ENCODE measurements at regions not wholly inside any gene's neighbourhood (a gene's known extent, or its start where the extent isn't known, plus 50 kb on each side); places are given as distances from the start of the nearest gene placed in this dataset.

DNA sequence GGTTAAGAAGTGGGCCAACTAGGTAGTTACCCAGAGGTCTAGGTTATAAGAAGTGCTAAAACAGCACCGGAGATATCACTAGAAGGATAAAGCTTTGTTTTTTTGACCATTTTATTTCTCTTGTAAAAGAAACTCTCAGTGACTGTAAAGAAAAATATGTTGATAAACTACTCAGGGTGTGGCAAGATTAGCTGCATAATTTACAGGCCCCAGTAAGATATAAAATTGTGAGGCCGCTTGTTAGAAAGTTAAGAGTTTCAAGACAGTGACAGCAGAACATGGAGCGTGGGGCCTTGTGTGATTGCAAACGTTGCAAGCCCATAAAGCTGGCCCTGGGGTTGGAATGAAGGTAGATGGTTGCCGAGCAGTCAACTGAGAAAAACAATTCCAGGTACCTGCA, 263.7 kb upstream of the EEF2KMT start:
- H3K4me1 ChIP-seq (ENCODE audit: control insufficient read depth, insufficient read depth, low read length), result no peaks in the 10 kb centered on the region
- H3K9me1 ChIP-seq (ENCODE audit: insufficient read depth, low read length), result no peaks in the 10 kb centered on the region
- no peak overlapping the region for H2AK5ac ChIP-seq (ENCODE audit: low read depth, low read length)
- intact Hi-C loops (cut with micrococcal nuclease) (no loop called here), in situ Hi-C loops (cut with MboI; ENCODE audit: low sequenced_read_pairs) (no loop called here), dilution Hi-C loops (cut with HindIII; ENCODE audit: low sequenced_read_pairs, unreplicated experiment) (no loop called here)
- no peaks in the 10 kb centered on the region for H4K20me1 ChIP-seq (ENCODE audit: insufficient read depth, low read length)
- H3K4ac ChIP-seq (ENCODE audit: low read depth, low read length), result no peak overlapping the region
- TF ChIP-seq SMC3 (IDR thresholded peaks at IDR 0.05; ENCODE audit: low read depth, low read length), result no peak
- no peak for TF ChIP-seq ELK1 (IDR thresholded peaks at IDR 0.05; ENCODE audit: borderline replicate concordance, low read depth, low read length)
- TF ChIP-seq POLR2A (IDR thresholded peaks at IDR 0.05; ENCODE audit: low read depth, low read length), result no peak
- TF ChIP-seq MAZ (IDR thresholded peaks at IDR 0.05; ENCODE audit: borderline replicate concordance, low read depth, low read length), result no peak
- TF ChIP-seq MXI1 (IDR thresholded peaks at IDR 0.05; ENCODE audit: borderline replicate concordance, low read depth, low read length), result no peak
- TF ChIP-seq, protein P1, sequence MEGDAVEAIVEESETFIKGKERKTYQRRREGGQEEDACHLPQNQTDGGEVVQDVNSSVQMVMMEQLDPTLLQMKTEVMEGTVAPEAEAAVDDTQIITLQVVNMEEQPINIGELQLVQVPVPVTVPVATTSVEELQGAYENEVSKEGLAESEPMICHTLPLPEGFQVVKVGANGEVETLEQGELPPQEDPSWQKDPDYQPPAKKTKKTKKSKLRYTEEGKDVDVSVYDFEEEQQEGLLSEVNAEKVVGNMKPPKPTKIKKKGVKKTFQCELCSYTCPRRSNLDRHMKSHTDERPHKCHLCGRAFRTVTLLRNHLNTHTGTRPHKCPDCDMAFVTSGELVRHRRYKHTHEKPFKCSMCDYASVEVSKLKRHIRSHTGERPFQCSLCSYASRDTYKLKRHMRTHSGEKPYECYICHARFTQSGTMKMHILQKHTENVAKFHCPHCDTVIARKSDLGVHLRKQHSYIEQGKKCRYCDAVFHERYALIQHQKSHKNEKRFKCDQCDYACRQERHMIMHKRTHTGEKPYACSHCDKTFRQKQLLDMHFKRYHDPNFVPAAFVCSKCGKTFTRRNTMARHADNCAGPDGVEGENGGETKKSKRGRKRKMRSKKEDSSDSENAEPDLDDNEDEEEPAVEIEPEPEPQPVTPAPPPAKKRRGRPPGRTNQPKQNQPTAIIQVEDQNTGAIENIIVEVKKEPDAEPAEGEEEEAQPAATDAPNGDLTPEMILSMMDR (conservative IDR thresholded peaks at IDR 0.05; ENCODE audit: low read depth, low read length), result no peak
- no peak for TF ChIP-seq BHLHE40 (IDR thresholded peaks at IDR 0.05; ENCODE audit: low read depth, low read length)
- no peak for TF ChIP-seq CHD1 (IDR thresholded peaks at IDR 0.05; ENCODE audit: low read depth, low read length)
- no peak for TF ChIP-seq NFE2L2 (IDR thresholded peaks at IDR 0.05; ENCODE audit: low read depth, low read length)
- TF ChIP-seq FOS (IDR thresholded peaks at IDR 0.05; ENCODE audit: low read depth, low read length), result no peak
- no peak for TF ChIP-seq MAFK (IDR thresholded peaks at IDR 0.05; ENCODE audit: low read depth, low read length)
- TF ChIP-seq RAD21 (IDR thresholded peaks at IDR 0.05; ENCODE audit: low read length), result no peak
- H2BK20ac ChIP-seq (ENCODE audit: low read depth, low read length), result no peak overlapping the region
- no peak overlapping the region for H3K23ac ChIP-seq (ENCODE audit: low read depth, low read length)
- CTCF ChIA-PET, result no interaction called here
- H3K9ac ChIP-seq (ENCODE audit: low read depth, low read length), result no peak overlapping the region
- no peak for DNase-seq
- peaks cover 22% of the 10 kb centered on the region for H3K9me3 ChIP-seq (ENCODE audit: control insufficient read depth, insufficient read depth, low read length)
- H2AFZ ChIP-seq (replicated peaks; ENCODE audit: low read length, poor library complexity), result no peak overlapping the region
- H3K27ac ChIP-seq (ENCODE audit: insufficient read depth, low read length), result no peak overlapping the region
- H3K56ac ChIP-seq (ENCODE audit: extremely low read depth, insufficient read depth, low read length), result no peak overlapping the region
- H3K4me2 ChIP-seq (ENCODE audit: low read depth, low read length), result no peak overlapping the region
- no peak overlapping the region for H4K91ac ChIP-seq (ENCODE audit: insufficient read depth, low read depth, low read length)
- no peak overlapping the region for H2BK5ac ChIP-seq (ENCODE audit: low read depth, low read length, poor library complexity, severe bottlenecking)
- H3K79me1 ChIP-seq (ENCODE audit: low read depth in 1 of 2, low read length in 2 of 2), result no peaks in the 10 kb centered on the region
- no TSS peak for BruUV-seq (replicated peaks)
- H3K18ac ChIP-seq (ENCODE audit: low read depth, low read length), result no peak overlapping the region
- 10% methylated on average over 3 of the region's 5 CpGs; no CpG with 5 or more reads in 1 of the 2 experiments for WGBS, 2 experiments (ENCODE audit: extremely low coverage in 2 of 2, insufficient read length in 1 of 2)
- H3K36me3 ChIP-seq (ENCODE audit: control insufficient read depth, insufficient read depth, low read length), result no peaks in the 10 kb centered on the region
- no peak overlapping the region for H4K8ac ChIP-seq (ENCODE audit: low read depth in 2 of 2, low read length in 2 of 2)
- no peak overlapping the region for H2BK120ac ChIP-seq (ENCODE audit: low read depth, low read length)
- ATAC-seq (ENCODE audit: low read depth), result no peak
- no peak overlapping the region for H2BK15ac ChIP-seq (ENCODE audit: low read depth, low read length)
- POLR2A ChIA-PET (ENCODE audit: unreplicated experiment), result no interaction called here
- H3K14ac ChIP-seq (replicated peaks; ENCODE audit: low read depth, low read length), result no peak overlapping the region
- H2AK9ac ChIP-seq (replicated peaks; ENCODE audit: low read depth, low read length, poor library complexity), result no peak overlapping the region
- H3K27me3 ChIP-seq (ENCODE audit: control insufficient read depth, insufficient read depth, low read length), result no peaks in the 10 kb centered on the region
- H4K5ac ChIP-seq (ENCODE audit: low read depth, low read length), result no peak overlapping the region
- no peak overlapping the region for H3K4me3 ChIP-seq (ENCODE audit: insufficient read depth, low read depth, low read length)
